Stomach (tissue), 4 donors: ENCODE measurements at regions not wholly inside any gene's neighbourhood (a gene's known extent, or its start where the extent isn't known, plus 50 kb on each side); places are given as distances from the start of the nearest gene placed in this dataset.

Source experiments
- EP300 ChIP-seq: sonication (generic); formaldehyde crosslinking; IDR thresholded peaks from one replicate; pipeline ENCODE4 v1.6.1; 2017; ENCODE audit warnings: antibody characterized with exemption
- POLR2A ChIP-seq, 4 donors: fragments of 450-650 bp; IDR thresholded peaks; one replicate each; pipeline ENCODE4 v1.6.1; 2016; ENCODE audit warnings: antibody characterized with exemption in 4 of 4, control low read depth in 2 of 4, mild to moderate bottlenecking in 1 of 4, moderate library complexity in 1 of 4
- TF ChIP-seq, protein P1 (sequence below), 7 experiments: fragments of 450-650 bp in 4 of 7; fragments of 200-600 bp in 3 of 7; sonication (generic) in 3 of 7; IDR thresholded peaks; one replicate each; pipeline ENCODE4 v1.5.1; 2016 to 2019; ENCODE audit warnings: antibody characterized with exemption in 7 of 7, control low read depth in 2 of 7, mild to moderate bottlenecking in 1 of 7

DNA sequence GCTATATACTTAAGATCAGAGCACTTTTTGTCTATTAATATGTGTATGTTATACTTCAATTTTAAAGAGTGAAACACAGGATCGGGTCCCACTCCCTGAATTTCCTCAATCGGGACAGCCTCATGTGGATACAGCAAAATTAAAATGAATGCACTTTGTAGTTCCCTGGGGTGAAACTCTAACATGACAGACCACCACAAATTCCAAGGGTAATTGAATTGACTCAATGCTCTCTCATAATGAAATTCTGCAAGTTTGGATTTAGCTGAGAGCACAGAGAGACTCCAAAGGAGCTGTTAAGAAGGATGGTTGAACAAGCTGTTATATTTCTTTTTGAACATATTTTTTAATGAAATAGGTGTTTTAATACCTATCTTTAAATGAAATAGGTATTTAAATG is 413.6 kb downstream of the GXYLT1 start:
- TF ChIP-seq POLR2A (IDR thresholded peaks at IDR 0.05), result no peak
- TF ChIP-seq EP300, result no peak
- TF ChIP-seq, protein P1, sequence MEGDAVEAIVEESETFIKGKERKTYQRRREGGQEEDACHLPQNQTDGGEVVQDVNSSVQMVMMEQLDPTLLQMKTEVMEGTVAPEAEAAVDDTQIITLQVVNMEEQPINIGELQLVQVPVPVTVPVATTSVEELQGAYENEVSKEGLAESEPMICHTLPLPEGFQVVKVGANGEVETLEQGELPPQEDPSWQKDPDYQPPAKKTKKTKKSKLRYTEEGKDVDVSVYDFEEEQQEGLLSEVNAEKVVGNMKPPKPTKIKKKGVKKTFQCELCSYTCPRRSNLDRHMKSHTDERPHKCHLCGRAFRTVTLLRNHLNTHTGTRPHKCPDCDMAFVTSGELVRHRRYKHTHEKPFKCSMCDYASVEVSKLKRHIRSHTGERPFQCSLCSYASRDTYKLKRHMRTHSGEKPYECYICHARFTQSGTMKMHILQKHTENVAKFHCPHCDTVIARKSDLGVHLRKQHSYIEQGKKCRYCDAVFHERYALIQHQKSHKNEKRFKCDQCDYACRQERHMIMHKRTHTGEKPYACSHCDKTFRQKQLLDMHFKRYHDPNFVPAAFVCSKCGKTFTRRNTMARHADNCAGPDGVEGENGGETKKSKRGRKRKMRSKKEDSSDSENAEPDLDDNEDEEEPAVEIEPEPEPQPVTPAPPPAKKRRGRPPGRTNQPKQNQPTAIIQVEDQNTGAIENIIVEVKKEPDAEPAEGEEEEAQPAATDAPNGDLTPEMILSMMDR (IDR thresholded peaks at IDR 0.05), result no peak
